Sigmoid colon (tissue), 3 donors: ENCODE measurements at regions not wholly inside any gene's neighbourhood (a gene's known extent, or its start where the extent isn't known, plus 50 kb on each side); places are given as distances from the start of the nearest gene placed in this dataset.

Experiments
- POLR2A ChIP-seq, 2 donors: fragments of 450-650 bp; IDR thresholded peaks; one replicate each; pipeline ENCODE4 v1.6.1; 2016; ENCODE audit warnings: antibody characterized with exemption in 2 of 2, mild to moderate bottlenecking in 2 of 2, moderate library complexity in 2 of 2
- TF ChIP-seq, protein P1 (sequence below), 4 experiments: fragments of 450-650 bp in 3 of 4; fragments of 200-600 bp in 1 of 4; IDR thresholded peaks; one replicate each; pipeline ENCODE4 v1.5.1; 2016 to 2019; ENCODE audit warnings: antibody characterized with exemption in 4 of 4, mild to moderate bottlenecking in 3 of 4, moderate library complexity in 2 of 4

DNA sequence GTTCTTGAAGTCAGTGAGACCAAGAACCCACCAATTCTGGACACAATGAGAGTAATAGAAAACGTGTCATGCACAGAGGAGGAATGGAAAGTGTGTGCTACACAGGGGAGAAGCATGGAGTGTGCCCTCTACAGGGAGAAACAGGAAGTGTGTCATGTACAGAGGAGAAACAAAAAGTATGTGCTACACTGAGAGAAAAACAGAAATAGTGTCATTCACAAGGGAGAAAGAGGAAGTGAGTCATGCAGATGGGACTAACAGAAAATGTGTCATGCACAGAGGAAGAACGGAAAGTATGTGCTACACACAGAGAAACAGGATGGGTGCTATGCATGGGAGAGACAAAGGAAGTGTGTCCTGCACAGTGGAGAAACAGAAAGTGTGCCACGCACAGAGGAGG, 835.7 kb downstream of the CDY2B start:
- TF ChIP-seq POLR2A (IDR thresholded peaks at IDR 0.05) = no peak
- TF ChIP-seq, protein P1, sequence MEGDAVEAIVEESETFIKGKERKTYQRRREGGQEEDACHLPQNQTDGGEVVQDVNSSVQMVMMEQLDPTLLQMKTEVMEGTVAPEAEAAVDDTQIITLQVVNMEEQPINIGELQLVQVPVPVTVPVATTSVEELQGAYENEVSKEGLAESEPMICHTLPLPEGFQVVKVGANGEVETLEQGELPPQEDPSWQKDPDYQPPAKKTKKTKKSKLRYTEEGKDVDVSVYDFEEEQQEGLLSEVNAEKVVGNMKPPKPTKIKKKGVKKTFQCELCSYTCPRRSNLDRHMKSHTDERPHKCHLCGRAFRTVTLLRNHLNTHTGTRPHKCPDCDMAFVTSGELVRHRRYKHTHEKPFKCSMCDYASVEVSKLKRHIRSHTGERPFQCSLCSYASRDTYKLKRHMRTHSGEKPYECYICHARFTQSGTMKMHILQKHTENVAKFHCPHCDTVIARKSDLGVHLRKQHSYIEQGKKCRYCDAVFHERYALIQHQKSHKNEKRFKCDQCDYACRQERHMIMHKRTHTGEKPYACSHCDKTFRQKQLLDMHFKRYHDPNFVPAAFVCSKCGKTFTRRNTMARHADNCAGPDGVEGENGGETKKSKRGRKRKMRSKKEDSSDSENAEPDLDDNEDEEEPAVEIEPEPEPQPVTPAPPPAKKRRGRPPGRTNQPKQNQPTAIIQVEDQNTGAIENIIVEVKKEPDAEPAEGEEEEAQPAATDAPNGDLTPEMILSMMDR (IDR thresholded peaks at IDR 0.05) = no peak
